Activated CD4-positive, alpha-beta T cell treated with anti-CD3 and anti-CD28 coated beads for 48 hours (primary cell): ENCODE measurements at regions not wholly inside any gene's neighbourhood (a gene's known extent, or its start where the extent isn't known, plus 50 kb on each side); places are given as distances from the start of the nearest gene placed in this dataset.

ENCODE experiments used
- DNase-seq: peaks from one replicate; pipeline ENCODE4 v3.0.0-alpha.2; 2020

DNA sequence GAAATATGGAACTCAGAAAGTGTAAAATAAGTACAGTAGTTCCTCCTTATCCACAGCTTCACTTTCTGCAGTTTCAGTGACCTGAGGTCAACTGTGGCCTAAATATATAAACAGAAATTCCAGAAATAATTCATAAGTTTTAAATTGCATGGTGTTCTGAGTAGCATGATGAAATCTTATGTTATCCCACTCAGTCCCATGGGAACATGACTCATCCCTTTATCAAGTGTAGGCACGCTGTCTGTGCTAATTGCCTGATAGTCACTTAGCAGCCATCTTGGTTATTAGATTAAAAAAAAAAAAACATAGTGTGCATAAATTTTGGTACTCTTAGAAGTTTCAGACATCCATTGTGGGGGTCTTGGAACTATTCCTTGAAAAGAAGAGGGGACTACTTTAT is 983.4 kb upstream of the ADGRL3 start:
- no peak for DNase-seq

DNA sequence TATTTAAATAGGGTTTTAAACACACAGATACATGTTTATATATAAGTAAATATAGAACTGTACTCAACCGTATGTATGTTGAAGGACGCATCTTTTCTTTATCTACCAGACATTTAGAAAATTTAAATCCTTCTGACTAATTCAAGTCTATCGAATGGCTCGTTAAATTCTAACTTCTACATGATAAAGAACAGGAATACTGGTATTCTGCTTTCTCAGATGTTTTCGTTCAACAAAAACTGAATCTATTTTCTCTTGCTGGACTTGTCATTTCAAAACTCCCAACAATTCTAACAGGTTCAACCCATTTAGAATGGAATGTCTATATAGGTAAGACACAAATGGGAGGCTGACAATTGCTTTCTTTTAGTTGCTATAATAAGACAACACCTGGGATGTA is 978.3 kb upstream of the ADGRL3 start:
- no peak for DNase-seq

DNA sequence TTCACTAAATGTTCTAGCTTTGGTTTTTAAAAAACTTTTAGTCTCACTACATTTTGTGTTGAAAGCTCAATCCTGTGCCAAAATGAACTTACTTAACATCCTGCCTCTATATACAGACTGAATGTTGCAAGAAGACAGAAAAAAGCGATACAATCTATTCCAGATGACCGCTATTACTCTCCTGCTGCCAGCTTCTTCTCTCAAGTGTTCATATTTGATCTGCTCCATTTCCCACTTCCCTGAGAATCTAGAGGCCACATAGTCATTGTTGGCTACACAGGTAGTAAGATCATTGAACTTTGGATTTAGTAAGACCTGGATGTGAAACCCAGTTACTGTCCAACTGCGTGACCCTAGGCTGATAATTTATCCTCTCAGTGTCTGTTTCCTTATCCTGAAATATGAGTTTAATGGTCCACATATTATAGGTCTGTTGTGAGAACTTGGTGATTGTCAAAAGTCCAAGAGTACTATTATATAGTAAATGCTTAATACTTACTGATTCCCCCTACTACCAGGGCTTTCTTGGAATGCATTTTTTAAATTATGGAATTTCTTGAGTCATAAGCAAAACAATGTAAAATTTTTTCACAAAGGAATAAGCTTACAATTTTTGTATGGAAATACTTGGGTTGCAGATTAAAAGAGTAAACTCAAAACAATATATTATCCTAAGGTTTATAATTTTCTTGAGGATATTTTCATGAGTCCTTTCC is 976.8 kb upstream of the ADGRL3 start:
- DNase-seq: no peak

DNA sequence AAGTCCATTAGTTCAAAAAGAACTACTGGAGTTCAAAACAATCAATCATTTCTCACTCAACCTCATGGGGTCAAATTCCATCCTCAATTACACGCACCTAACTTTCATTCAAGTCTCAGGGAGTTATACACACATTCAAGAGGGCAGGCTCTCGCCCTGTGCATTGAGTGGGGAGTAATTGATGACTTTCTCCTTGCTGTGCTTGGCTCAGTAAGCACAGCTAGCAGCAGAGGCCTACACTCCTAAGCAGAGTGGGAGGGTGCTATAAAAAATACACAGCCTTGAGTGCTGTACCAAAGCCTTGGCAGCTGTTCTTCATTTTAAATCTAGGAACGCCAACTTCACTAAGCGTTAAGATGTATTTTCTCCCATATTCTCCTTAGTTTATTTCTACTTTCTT is 958.3 kb upstream of the ADGRL3 start:
- DNase-seq: no peak

DNA sequence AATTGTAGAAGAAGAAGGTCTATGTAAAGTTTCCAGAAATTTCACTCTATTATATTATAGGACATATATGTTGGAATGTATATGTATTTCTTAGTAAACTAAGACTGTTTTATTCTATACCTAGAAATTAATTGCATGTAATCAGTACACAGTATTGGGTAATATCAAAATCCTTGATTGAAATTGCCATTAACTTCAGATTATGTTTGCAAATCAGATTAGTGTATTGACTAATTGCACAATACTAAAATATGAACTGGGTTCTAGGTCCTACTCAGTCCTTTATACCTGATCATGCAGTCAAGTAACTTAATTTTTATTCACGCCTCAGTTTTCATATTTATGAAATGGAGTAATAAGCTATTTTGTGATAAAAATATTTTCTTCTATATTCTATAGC is 950.3 kb upstream of the ADGRL3 start:
- no peak for DNase-seq

DNA sequence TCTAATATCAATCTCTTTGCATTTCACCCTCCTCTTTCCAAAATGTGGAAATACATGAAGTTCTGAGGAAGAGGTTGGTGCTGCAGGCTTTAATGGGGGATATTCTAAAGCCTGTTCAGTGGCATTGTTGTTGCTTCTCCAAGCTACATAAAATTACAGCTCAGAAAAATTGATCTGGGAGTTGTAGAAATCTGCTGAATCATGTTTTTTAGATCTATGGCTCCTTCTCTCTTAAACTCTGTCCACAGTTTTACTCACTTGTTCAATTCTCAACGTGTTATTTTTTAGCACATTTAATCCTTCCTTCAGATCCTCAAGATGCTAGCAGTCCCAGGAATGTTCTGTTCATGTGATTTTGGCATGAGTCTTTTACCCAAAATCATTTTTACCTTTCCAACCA is 949.5 kb upstream of the ADGRL3 start:
- no peak for DNase-seq

DNA sequence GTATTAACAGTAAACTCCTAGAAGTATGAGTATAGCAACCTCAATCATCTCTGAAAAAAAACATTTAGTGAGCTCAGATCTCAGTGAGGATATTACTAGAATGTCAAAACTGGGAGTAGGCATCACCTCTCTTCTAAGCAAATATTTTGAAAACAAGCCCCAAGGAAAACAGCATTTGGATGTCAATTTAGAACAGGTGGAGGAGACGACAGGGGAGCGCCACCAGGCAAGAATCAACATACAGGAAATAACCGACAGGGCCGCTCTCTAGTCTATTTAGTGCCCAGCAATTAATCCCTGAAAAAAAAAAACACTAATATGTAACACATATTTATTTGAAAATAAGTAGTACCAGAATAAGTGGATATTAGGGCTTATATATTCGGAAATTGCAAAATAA is 940.3 kb upstream of the ADGRL3 start:
- no peak for DNase-seq

DNA sequence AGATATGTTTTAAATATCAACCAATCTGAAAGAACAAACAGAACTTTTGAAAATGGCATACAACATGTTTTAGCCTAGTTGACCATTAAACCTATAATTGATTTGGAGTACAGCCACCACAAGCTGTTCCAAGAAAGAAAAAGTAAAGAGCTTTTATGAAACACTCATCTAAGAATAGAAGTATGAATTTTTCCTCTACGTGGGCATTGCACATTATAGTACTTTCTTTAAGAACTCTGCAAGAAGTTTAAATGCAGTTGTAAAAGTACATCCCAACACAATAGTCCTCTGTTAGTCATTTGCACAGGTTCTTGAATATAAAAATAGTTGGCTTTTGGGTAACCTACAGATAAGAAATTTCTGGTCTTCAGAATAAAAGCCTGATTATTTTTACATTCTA is 933.6 kb upstream of the ADGRL3 start:
- DNase-seq: no peak

DNA sequence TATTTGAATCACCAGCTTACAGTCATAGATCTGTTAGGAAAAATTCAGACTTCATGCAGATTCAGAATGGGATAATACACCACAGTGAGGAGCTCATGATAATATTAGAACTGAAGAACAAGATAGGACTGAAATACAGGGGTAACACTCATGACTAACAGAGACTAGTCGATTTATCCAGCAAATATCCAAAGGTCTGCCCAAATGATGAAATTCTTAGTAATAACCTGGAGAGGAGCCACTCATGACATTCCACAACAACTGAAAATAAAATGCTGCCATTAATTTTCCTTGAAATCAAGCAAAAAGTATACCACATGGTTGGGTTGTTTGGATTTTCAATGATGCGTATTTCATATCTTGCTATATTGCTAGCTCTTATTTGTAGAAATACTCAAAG is 903.7 kb upstream of the ADGRL3 start:
- no peak for DNase-seq

DNA sequence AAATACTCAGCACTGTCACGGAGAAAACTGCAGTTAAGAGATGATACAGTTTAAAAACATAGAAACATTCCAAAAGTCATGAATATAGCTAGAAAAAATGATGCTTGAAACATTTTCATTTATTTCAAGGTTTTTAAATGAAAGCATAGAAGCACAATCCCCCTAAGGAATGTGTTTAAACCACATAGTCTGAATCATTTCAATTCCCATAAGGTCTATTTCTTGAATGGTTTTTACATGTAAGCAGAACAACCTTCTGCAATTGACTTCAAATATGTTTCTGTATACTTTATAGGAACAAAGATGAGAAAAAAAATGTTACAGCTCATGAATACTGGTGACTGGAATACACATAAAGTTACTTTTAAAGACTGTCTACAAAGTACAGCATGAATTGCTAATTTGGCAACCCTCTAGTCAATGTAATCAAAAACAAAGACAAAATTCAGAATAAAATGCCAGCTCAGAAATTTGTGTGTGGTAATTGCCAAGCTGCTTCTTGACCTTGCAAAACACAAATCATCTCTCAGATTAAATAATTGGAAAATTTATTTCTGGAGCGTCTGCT is 886.4 kb upstream of the ADGRL3 start:
- no peak for DNase-seq

DNA sequence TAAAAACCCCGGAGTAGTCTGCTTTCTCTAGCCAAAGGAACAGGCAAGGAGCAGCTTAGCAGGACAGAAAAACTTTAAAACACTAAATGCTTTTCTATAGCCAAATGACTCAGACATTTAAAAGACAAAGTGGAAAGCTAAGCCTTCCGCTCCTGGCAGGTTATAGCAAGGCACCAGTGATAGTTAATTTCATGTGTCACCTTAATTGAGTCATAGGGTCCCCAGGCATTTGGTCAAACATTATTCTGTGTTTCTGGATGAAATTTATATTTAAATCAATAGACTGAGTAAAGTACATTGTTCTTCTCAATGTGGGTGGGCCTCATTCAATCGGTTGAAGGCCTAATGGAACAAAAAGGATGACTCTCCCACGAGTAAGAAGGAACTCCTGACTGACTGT is 885.7 kb upstream of the ADGRL3 start:
- DNase-seq: no peak

DNA sequence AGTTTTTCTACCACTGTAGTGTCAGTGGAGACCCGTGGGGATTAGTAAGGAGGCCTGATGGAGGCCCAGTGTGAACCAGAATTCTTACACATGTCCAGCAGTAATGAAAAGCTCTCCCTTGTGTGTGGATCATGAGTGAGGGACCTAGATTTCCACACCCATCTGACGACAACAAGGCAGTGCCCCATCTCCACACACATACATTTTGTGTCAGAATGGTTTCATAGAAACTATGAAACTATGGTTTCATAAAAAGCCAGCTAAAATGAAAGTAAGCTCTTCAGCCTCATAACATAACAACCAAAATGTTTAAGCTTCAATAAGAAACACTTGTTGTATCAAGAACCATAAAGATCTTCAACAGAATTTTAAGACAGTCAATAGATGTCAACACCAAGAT is 884.5 kb upstream of the ADGRL3 start:
- DNase-seq: no peak

DNA sequence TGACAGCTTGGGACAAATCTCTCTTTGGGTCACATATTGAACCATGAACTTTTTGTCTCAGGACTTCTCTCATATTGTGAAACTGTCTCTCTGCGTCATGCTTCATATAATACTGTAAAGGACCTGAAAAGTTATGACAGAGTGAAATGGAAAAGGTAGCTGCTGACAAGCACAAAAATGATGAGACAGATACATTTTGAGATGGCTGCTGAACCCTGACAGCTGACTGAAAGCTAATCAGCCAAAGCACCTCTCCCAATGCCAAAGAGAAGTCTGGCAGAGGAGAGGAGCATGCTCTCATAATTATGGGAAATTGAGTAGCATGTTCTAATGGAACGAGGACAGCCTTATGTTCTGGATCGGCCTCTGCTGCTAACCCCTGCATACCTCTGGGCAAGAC is 873.4 kb upstream of the ADGRL3 start:
- no peak for DNase-seq

DNA sequence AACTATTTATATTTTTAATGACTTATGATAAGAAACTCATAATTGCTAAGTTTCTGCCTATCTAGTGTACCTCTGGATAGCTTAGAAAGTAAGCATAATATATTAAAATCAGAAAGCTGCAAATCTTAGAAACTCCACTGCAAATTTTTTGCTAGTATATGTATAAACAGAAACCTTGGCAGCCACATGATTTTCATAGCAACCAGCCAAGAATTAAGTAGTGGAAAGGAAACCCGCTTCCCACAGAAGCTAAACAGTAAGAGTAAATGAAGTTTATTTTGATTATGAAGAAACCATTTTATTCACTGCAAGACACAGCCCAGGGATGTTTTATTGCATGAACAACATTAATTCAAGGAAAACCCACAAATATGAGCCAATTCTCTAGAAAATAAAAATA is 872.5 kb upstream of the ADGRL3 start:
- DNase-seq: no peak

DNA sequence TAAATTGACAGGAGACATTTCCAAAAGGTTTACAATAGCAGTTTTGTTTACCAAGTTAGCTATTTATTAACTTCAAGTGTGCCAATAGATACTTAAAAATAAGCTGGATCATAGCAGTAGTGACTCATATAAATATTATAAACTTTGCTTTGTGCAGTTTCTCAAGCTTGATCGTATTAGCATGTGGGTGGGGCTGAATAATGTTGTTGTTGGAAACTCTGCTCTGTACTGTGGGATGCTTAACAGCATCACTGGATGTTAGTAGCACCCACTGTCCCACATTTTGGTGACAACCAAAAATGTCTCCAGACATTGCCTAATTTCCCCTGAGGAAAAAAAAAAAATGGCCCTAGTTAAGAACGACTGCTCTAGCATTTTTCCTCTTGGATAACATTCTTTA is 855.2 kb upstream of the ADGRL3 start:
- no peak for DNase-seq

DNA sequence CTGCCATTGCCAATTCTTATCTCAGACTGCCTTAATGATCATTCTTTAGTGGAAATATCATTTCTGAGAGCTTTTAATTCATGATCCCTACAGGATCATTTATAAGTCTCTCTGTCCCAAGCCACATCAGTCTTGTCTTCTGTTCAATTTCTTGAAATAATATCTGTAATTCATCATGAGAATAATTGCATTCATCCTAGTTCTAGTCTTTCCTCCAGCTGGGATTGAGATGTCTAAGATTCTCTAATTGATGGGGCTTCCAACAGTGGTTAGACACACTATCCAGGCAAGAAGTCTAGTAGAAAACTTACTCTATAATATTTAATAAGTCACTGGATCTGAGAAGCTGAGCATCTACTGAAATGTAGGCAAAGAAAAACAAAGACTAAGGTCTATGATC is 854.7 kb upstream of the ADGRL3 start:
- DNase-seq: no peak

DNA sequence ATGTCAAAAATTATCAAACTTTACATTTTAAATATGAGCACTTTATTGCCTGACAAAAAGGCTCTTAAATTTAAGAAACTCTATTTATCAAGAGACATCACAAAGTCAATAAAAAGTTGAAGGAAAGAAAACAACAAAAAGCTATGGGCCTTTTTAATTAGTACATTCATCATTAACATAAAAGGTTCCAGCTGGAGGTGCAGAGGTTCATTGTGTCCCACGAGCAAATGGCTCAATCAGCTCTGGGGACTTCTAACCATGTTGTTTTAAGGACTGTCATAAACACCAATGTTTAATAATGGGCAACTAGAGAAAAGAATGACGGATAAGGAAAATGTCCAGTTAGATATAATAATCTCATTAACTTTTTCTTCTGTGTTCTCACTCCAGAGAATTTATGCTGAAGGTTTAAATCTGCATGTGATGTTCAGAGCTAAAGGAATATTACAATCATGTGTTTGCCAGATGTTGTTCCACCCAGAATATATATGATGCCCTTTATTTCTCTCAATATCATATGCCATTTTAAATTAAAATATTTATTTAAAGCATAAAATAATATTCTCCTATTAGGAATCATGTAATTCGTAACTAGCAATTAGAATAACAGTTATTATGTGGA is 840.3 kb upstream of the ADGRL3 start:
- no peak for DNase-seq

DNA sequence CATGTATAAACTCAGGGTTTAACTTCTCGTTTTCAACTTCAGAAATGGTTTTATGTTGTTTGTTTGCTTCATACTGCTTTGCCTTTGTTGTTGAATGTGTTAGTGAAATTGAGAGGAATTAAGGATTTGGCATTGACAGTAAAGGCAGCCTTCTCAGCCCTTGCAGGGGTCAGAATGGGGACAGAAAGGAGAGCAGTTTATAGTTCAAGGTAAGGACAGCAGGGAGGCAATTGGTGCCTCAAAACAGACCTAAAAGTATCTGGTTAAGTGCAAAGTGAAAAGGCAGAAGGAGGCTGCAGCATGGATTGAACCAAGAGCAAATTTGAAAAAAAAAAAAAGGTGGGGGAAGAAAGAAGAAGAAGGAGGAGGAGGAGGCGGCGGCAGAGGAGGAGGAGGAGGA is 835.0 kb upstream of the ADGRL3 start:
- no peak for DNase-seq

DNA sequence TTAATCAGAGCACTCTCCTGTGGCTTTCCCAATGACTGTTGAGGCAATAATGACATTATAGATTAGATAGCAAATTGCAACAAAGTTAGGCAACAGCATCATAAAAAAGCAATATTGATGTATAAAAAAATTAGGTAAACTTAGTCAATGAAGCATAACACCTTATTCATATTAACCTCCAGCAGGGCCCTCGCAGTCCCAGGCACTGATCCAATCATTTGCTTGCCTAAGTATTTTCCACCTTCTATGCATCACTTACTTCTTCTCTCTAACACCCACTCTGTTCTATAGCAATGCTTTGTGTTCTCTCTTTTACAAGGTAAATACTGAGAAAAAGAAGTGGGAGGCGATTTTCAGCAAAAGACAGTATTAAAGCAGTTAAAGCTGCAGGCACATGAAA is 833.5 kb upstream of the ADGRL3 start:
- DNase-seq: no peak

DNA sequence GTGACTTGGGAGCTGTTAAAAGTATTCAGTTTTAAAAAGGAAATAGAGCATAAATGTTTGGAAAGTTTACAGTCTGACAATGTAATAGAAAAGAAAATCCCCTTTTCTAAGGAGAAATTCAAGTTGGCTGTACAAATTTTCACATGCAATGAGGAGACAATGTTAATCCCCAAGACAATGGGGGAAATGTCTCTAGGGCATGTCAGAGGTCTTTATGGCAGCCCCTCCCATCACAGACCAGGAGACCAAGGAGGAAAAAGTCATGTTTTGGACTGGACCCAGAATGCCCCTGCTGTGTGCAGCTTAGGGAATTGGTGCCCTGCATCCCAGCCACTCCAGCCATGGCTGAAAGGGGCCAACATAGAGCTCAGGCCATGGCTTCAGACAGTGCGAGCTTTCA is 831.1 kb upstream of the ADGRL3 start:
- DNase-seq: no peak

DNA sequence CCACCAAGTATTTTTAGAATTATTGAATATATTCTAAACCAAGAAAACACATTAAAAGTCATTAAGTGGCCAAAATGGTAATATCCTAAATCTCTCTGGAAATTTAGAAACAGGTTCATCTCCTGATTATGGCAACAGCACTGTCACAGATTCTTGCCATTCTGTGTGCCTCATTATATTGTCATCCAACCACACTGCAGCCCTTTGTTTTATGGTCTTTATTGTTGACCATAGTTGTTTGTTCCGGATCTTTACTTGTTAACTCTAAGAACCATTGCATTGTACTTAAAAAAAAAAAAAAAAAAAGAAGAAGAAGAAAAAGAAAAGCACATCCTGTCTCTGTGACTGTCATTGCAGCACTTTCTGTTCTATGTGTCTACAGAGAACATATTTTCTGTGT is 822.1 kb upstream of the ADGRL3 start:
- no peak for DNase-seq

DNA sequence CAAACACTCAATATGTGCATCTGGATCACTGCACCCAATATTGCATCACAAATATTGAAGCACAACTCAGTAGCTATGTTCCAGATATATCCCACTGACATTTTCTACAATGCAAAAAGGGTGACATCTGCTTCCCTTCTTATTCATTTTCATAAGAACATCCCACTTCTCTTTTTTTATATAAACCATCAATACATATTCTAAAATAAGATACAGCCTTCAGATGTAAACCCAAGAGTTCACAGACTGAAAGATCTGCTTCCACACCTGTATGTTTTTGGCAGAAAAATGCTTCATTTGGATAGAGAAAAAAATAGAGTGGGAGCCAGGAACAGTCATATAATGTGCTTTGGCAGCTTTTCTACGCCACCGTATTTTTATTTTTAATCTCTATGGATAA is 815.6 kb upstream of the ADGRL3 start:
- no peak for DNase-seq

DNA sequence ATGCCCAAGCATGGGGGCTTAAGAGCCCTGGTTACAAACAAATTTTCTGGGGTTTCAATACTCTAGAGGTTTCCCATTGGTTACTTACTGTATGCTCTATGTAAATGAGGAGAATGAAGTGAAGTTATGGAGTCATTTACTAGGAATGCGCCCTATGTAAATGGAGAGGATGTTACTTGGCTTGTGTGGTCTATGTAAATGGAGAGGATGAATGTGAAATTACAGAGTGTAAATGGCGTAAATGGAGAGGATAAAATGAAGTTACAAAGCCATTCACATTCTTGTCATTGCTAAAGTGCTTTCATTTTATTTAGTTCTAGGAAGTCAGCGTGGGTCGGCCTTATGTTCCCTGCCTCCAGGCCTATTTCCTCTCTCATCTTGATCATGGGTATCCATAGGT is 810.5 kb upstream of the ADGRL3 start:
- DNase-seq: no peak

DNA sequence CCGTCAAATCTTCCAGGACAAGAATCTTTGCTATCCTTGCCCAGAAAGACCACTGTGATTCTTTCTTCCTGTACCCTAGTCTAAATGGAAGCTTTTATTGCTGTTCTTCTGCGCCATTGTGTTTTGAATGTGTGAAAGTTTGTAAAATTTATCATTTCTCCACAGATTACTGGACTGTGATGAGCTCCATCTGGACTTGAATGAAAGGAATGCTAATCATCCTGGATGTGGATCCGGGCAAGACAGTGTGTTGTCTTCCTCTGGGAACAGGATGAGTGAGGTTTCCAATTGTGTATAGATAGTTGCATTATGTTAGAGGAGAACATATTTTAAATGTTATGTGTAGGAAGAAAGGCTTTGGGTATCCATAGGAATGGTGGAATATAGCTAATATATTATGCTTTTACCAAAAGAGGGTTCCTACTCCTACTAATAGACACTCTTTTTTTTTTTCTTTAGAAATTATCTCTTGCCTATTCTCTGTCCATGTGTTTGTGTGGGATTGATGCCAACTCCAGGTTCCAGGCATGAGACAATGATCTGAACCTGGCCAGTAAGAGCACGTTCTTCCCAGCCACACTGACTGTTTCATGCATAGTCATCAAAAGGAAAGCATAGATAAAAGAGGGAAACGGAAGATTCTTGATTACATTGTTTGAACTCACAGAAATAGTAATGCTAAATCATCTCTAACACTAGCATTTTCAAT is 803.6 kb upstream of the ADGRL3 start:
- no peak for DNase-seq
